ENCODE measurements at regions not wholly inside any gene's neighbourhood (a gene's known extent, or its start where the extent isn't known, plus 50 kb on each side); places are given as distances from the start of the nearest gene placed in this dataset.

DNA sequence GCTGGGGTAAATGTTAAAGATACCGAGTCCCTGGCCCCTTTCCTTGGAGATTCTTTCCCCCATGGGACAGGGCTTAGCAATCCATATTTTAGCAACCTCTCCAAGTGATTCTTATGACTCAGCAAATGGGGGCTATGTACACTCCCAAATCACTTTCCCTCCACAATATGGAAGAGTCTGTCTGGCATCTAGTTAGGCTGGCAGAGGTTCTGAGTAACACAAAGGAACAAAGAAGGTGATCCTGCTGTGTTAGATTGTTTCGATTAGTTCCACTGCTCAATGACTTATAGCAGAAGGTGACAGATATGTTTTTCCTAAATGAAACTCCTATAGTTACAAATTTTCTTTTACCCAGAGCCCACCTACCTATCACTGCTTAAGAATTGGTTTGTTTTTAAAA, 154.0 kb upstream of the SYT13 start:
- Histone ChIP-seq H3K27me3 (no peaks in the 10 kb centered on the region), H3K4me3 (no peak overlapping the region), H3K27ac (no peak overlapping the region), H4K20me1 (ENCODE audit: low read depth) (no peaks in the 10 kb centered on the region), H3F3A (ENCODE audit: low read depth) (no peaks in the 10 kb centered on the region), H3K79me2 (ENCODE audit: low read depth) (no peaks in the 10 kb centered on the region), H2AFZ (replicated peaks) (no peak overlapping the region), H3K4me1 (peaks cover 21% of the 10 kb centered on the region), H3K9me3 (ENCODE audit: low read depth) (no peaks in the 10 kb centered on the region), H3K36me3 (peaks cover 4% of the 10 kb centered on the region), H3K9ac (no peak overlapping the region), H3K4me2 (no peak overlapping the region)
- H3K4me3 Mint-ChIP-seq = no peak overlapping the region
- H3K36me3 Mint-ChIP-seq = no peaks in the 10 kb centered on the region
- H3K4me1 Mint-ChIP-seq = peaks cover 17% of the 10 kb centered on the region
- no peak overlapping the region for H3K27ac Mint-ChIP-seq
- DNase-seq (ENCODE audit: low spot score) = peak; percentile 36
- peaks cover 14% of the 10 kb centered on the region for H3K27me3 Mint-ChIP-seq (ENCODE audit: insufficient read depth, low read depth)
- TF ChIP-seq, protein P1, sequence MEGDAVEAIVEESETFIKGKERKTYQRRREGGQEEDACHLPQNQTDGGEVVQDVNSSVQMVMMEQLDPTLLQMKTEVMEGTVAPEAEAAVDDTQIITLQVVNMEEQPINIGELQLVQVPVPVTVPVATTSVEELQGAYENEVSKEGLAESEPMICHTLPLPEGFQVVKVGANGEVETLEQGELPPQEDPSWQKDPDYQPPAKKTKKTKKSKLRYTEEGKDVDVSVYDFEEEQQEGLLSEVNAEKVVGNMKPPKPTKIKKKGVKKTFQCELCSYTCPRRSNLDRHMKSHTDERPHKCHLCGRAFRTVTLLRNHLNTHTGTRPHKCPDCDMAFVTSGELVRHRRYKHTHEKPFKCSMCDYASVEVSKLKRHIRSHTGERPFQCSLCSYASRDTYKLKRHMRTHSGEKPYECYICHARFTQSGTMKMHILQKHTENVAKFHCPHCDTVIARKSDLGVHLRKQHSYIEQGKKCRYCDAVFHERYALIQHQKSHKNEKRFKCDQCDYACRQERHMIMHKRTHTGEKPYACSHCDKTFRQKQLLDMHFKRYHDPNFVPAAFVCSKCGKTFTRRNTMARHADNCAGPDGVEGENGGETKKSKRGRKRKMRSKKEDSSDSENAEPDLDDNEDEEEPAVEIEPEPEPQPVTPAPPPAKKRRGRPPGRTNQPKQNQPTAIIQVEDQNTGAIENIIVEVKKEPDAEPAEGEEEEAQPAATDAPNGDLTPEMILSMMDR (IDR thresholded peaks at IDR 0.05) = no peak
- TF ChIP-seq EZH2phosphoT487 (IDR thresholded peaks at IDR 0.05) (no peak), EZH2 (IDR thresholded peaks at IDR 0.05) (no peak)
- peaks cover 14% of the 10 kb centered on the region for H3K9me3 Mint-ChIP-seq

DNA sequence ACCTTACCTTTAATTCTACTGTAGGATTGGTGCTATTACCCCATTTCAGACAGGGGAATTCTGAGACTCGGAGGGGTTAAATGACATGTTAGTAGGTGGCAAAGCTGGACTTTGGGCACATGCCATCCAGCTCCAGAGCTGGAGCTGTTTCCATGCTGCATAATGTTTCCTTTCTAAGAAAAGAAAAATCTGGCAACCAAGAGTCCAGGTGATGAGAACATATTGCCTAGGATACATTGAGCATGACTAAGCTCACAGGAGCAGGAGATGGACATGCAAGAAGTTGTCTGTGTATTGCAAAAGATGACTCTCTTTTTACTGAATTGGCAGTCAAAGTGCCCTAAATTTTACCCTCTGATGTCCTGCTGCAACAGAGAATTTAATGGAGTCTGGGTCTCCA, 150.8 kb upstream of the SYT13 start:
- Histone ChIP-seq H3K79me2 (ENCODE audit: low read depth) (no peaks in the 10 kb centered on the region), H3K4me2 (no peak overlapping the region), H3K27ac (no peak overlapping the region), H2AFZ (replicated peaks) (no peak overlapping the region), H3K27me3 (peaks cover 6% of the 10 kb centered on the region), H4K20me1 (ENCODE audit: low read depth) (no peaks in the 10 kb centered on the region), H3K4me1 (peaks cover 20% of the 10 kb centered on the region), H3K9me3 (ENCODE audit: low read depth) (no peaks in the 10 kb centered on the region), H3K9ac (no peak overlapping the region), H3K36me3 (peaks cover 4% of the 10 kb centered on the region), H3K4me3 (no peak overlapping the region), H3F3A (ENCODE audit: low read depth) (no peaks in the 10 kb centered on the region)
- TF ChIP-seq, protein P1 (IDR thresholded peaks at IDR 0.05) = no peak
- TF ChIP-seq EZH2 (IDR thresholded peaks at IDR 0.05) (no peak), EZH2phosphoT487 (IDR thresholded peaks at IDR 0.05) (no peak)
- H3K4me1 Mint-ChIP-seq = peaks cover 18% of the 10 kb centered on the region
- no peak overlapping the region for H3K4me3 Mint-ChIP-seq
- H3K27me3 Mint-ChIP-seq (ENCODE audit: insufficient read depth, low read depth) = peaks cover 10% of the 10 kb centered on the region
- no peak overlapping the region for H3K27ac Mint-ChIP-seq
- no peak for DNase-seq (ENCODE audit: low spot score)
- peaks cover 14% of the 10 kb centered on the region for H3K9me3 Mint-ChIP-seq
- H3K36me3 Mint-ChIP-seq = no peaks in the 10 kb centered on the region

DNA sequence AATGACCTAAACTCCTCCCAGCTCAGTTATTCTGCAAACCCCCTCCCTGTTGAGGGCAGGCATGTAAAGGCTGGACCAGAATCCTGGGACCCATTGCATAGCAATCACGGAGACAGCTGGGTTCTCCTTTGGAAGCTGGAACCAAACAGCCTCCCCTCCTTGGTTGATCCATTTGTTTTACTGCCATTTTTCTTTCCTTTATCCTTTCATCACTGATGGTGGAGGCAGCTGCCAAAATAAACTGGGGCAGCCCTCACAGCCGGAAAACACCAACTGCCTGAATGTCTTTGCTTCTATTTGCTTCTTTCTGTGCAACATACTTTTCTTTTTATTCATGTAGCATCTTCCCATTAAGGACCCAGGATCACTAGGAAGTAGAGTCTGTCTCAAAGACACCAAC, 150.0 kb upstream of the SYT13 start:
- H3K36me3 ChIP-seq = peaks cover 4% of the 10 kb centered on the region
- no peak overlapping the region for H3K4me3 ChIP-seq
- DNase-seq (ENCODE audit: low spot score) = no peak
- no peaks in the 10 kb centered on the region for H3K9me3 ChIP-seq (ENCODE audit: low read depth)
- peaks cover 13% of the 10 kb centered on the region for H3K4me1 ChIP-seq
- H3K9ac ChIP-seq = no peak overlapping the region
- peaks cover 6% of the 10 kb centered on the region for H3K27me3 ChIP-seq
- no peak overlapping the region for H2AFZ ChIP-seq (replicated peaks)
- Mint-ChIP-seq H3K27ac (no peak overlapping the region), H3K4me1 (peaks cover 25% of the 10 kb centered on the region), H3K36me3 (no peaks in the 10 kb centered on the region), H3K9me3 (peaks cover 14% of the 10 kb centered on the region), H3K4me3 (no peak overlapping the region), H3K27me3 (ENCODE audit: insufficient read depth, low read depth) (peaks cover 13% of the 10 kb centered on the region)
- H3K4me2 ChIP-seq = no peak overlapping the region
- H4K20me1 ChIP-seq (ENCODE audit: low read depth) = no peaks in the 10 kb centered on the region
- H3F3A ChIP-seq (ENCODE audit: low read depth) = no peaks in the 10 kb centered on the region
- no peaks in the 10 kb centered on the region for H3K79me2 ChIP-seq (ENCODE audit: low read depth)
- TF ChIP-seq, protein P1 (IDR thresholded peaks at IDR 0.05) = no peak
- TF ChIP-seq EZH2phosphoT487 (IDR thresholded peaks at IDR 0.05) = no peak
- no peak for TF ChIP-seq EZH2 (IDR thresholded peaks at IDR 0.05)
- no peak overlapping the region for H3K27ac ChIP-seq

Data from neural progenitor cell (in vitro differentiated cells).